ENCODE measurements at regions not wholly inside any gene's neighbourhood (a gene's known extent, or its start where the extent isn't known, plus 50 kb on each side); places are given as distances from the start of the nearest gene placed in this dataset.

DNA sequence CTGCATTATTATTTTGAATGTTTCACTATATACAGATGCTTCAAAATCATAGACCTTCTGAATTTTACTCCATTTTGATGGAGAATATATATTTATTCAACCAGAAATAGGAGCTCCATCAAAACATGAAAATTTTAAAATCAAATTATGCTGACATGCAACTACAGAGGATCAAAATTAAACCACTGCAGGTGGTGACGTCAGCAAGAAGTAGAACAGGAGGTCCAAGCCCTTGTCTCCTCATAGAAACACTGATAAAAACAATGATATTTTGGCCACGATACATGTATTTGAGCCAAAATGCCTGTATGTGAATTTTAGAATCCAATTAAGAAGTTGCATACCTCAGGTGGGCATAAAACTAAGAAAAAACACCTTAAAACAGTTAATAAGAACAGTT is 236.6 kb upstream of the FBXL7 start:
- Histone ChIP-seq H2AFZ (ENCODE audit: low read depth, low read length) (no peak overlapping the region), H3K9ac (ENCODE audit: low read length) (no peak overlapping the region), H3K27me3 (ENCODE audit: low read depth, low read length) (no peaks in the 10 kb centered on the region), H3K27ac (ENCODE audit: low read length) (no peak overlapping the region), H3K4me2 (ENCODE audit: low read length) (no peak overlapping the region), H3K4me3 (ENCODE audit: low read length) (no peak overlapping the region), H4K20me1 (ENCODE audit: insufficient read depth, low read length) (no peaks in the 10 kb centered on the region), H3K79me2 (ENCODE audit: low read length) (no peaks in the 10 kb centered on the region), H3K4me1 (ENCODE audit: low read length) (no peaks in the 10 kb centered on the region), H3K36me3 (replicated peaks; ENCODE audit: low read depth, low read length) (no peaks in the 10 kb centered on the region), H3K9me3 (ENCODE audit: insufficient read depth, low read length) (no peaks in the 10 kb centered on the region)
- TF ChIP-seq, protein P1, sequence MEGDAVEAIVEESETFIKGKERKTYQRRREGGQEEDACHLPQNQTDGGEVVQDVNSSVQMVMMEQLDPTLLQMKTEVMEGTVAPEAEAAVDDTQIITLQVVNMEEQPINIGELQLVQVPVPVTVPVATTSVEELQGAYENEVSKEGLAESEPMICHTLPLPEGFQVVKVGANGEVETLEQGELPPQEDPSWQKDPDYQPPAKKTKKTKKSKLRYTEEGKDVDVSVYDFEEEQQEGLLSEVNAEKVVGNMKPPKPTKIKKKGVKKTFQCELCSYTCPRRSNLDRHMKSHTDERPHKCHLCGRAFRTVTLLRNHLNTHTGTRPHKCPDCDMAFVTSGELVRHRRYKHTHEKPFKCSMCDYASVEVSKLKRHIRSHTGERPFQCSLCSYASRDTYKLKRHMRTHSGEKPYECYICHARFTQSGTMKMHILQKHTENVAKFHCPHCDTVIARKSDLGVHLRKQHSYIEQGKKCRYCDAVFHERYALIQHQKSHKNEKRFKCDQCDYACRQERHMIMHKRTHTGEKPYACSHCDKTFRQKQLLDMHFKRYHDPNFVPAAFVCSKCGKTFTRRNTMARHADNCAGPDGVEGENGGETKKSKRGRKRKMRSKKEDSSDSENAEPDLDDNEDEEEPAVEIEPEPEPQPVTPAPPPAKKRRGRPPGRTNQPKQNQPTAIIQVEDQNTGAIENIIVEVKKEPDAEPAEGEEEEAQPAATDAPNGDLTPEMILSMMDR (IDR thresholded peaks at IDR 0.05; ENCODE audit: low read depth, low read length): no peak
- TF ChIP-seq EZH2phosphoT487 (IDR thresholded peaks at IDR 0.05; ENCODE audit: low read depth): no peak

DNA sequence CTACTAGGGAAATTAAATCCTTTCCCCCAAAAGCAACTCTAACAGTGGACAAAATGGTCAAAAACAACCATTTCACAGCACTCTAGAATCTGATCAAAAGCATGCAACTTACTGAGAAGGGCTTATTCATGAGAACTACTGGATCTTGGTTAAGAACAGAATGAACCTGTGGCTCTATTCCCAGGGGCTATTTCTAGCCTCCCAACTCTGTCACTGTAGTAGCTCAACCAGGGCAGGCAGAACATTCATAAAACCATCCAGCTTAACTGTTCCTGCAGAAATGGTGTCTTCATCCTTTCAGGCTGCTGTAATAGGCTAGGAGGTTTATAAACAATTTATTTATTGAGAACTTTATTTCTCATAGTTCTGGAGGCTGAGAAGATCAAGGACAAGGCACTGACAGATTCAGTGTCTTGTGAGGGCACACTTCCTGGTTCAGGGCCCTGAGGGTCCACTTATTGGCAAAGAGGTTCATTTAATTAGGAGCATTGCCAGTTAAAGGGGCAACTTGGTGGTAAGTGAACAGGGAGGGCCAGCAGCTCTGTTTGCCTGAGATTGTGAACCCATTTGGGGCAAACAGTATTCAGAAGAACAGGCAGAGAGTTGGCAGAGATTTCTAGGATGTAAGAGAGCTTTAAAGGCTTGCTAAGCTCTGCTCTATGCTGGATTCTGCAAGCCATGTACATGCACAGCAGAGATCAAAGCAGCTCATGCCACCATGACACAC is 238.5 kb upstream of the FBXL7 start:
- H3K4me1 ChIP-seq (ENCODE audit: low read length): no peaks in the 10 kb centered on the region

DNA sequence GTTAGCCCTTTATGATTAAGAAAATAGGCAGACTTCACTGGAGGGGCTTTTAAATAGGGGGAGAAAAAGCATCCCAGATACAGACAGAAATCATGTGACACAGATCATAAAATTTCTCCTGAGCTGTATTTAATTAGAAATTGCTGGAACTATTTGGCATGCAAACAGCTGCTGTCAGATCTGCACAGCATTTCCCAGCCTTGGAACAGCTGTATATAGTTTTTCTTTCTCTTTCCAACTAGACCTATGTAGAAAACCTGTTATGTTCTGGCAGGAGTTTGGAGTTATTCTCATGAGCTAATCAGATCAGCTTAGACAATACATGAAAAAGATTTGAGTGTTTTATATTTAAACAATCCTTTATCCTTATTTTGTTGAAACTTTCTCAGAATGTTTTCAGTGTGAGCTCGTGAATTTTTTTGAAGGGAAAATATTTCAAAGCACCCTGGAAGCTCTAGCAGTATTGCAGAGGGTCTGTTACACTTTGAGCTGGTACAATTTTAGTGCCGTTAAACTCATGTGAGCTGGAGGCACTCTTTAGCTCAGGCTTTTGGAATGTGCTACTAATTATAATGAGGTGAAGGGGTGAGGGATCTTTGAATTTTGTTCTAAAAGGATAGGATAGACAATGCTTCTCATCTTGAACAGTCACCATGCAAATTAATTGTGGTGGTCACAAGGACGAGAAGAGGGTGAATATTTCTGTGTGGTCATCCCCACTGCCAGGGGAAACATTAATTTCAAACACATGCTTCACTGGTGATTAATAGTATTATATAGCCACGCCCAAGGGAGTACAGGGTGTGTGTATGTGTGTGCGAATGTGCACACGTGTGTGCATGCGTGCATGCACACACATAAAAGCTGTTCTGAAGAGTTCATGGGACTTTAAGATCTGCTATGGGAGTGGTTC is 239.4 kb upstream of the FBXL7 start:
- TF ChIP-seq EZH2phosphoT487 (IDR thresholded peaks at IDR 0.05; ENCODE audit: low read depth): no peak
- TF ChIP-seq, protein P1 (IDR thresholded peaks at IDR 0.05; ENCODE audit: low read depth, low read length): no peak
- no peak overlapping the region for H3K27ac ChIP-seq (ENCODE audit: low read length)
- H3K4me2 ChIP-seq (ENCODE audit: low read length): no peak overlapping the region
- no peaks in the 10 kb centered on the region for H3K4me1 ChIP-seq (ENCODE audit: low read length)
- H3K36me3 ChIP-seq (replicated peaks; ENCODE audit: low read depth, low read length): no peaks in the 10 kb centered on the region
- no peaks in the 10 kb centered on the region for H4K20me1 ChIP-seq (ENCODE audit: insufficient read depth, low read length)
- H3K9ac ChIP-seq (ENCODE audit: low read length): no peak overlapping the region
- no peaks in the 10 kb centered on the region for H3K27me3 ChIP-seq (ENCODE audit: low read depth, low read length)
- no peaks in the 10 kb centered on the region for H3K9me3 ChIP-seq (ENCODE audit: insufficient read depth, low read length)
- H3K79me2 ChIP-seq (ENCODE audit: low read length): no peaks in the 10 kb centered on the region
- no peak overlapping the region for H2AFZ ChIP-seq (ENCODE audit: low read depth, low read length)
- H3K4me3 ChIP-seq (ENCODE audit: low read length): no peak overlapping the region

More for the DNA sequence above, 238.5 kb upstream of the FBXL7 start:
- H3K79me2 ChIP-seq (ENCODE audit: low read length): no peaks in the 10 kb centered on the region
- TF ChIP-seq, protein P1 (IDR thresholded peaks at IDR 0.05; ENCODE audit: low read depth, low read length): no peak
- no peak for TF ChIP-seq EZH2phosphoT487 (IDR thresholded peaks at IDR 0.05; ENCODE audit: low read depth)
- no peak overlapping the region for H3K4me3 ChIP-seq (ENCODE audit: low read length)
- H3K27ac ChIP-seq (ENCODE audit: low read length): no peak overlapping the region
- no peaks in the 10 kb centered on the region for H4K20me1 ChIP-seq (ENCODE audit: insufficient read depth, low read length)
- H3K9me3 ChIP-seq (ENCODE audit: insufficient read depth, low read length): no peaks in the 10 kb centered on the region
- no peak overlapping the region for H2AFZ ChIP-seq (ENCODE audit: low read depth, low read length)
- H3K4me2 ChIP-seq (ENCODE audit: low read length): no peak overlapping the region
- no peaks in the 10 kb centered on the region for H3K36me3 ChIP-seq (replicated peaks; ENCODE audit: low read depth, low read length)
- no peaks in the 10 kb centered on the region for H3K27me3 ChIP-seq (ENCODE audit: low read depth, low read length)
- H3K9ac ChIP-seq (ENCODE audit: low read length): no peak overlapping the region

DNA sequence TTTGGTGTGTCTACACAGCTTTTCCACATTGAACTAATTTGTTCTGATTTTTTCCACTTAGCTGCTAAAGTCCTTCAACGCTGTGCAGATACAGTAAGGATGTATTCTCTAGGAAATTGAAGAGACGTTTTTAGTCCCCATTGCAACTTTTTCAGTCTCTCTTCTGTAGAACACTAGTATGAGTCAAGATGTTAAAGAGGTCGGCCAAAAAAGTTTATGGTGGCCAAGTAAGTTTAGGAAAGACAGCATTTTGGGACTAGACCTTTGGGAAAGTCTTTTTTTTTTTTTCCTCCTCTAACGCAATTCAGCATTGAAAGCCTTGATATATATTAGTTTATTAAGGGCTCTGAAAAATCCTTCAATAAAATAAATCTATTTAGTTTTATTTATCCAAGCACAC is 243.5 kb upstream of the FBXL7 start:
- no peak overlapping the region for H3K4me2 ChIP-seq (ENCODE audit: low read length)
- H3K4me3 ChIP-seq (ENCODE audit: low read length): no peak overlapping the region
- no peaks in the 10 kb centered on the region for H3K36me3 ChIP-seq (replicated peaks; ENCODE audit: low read depth, low read length)
- no peak overlapping the region for H2AFZ ChIP-seq (ENCODE audit: low read depth, low read length)
- H3K27me3 ChIP-seq (ENCODE audit: low read depth, low read length): no peaks in the 10 kb centered on the region
- H4K20me1 ChIP-seq (ENCODE audit: insufficient read depth, low read length): no peaks in the 10 kb centered on the region
- no peak for TF ChIP-seq EZH2phosphoT487 (IDR thresholded peaks at IDR 0.05; ENCODE audit: low read depth)
- TF ChIP-seq, protein P1 (IDR thresholded peaks at IDR 0.05; ENCODE audit: low read depth, low read length): no peak
- H3K9ac ChIP-seq (ENCODE audit: low read length): no peak overlapping the region
- no peak overlapping the region for H3K27ac ChIP-seq (ENCODE audit: low read length)
- H3K79me2 ChIP-seq (ENCODE audit: low read length): no peaks in the 10 kb centered on the region
- H3K4me1 ChIP-seq (ENCODE audit: low read length): no peaks in the 10 kb centered on the region
- H3K9me3 ChIP-seq (ENCODE audit: insufficient read depth, low read length): no peaks in the 10 kb centered on the region

Measured in OCI-LY3 (cell line).